ENCODE measurements at regions not wholly inside any gene's neighbourhood (a gene's known extent, or its start where the extent isn't known, plus 50 kb on each side); places are given as distances from the start of the nearest gene placed in this dataset.
"Not testable (repeated sequence)": the region's sequence is repeated elsewhere in the genome, so short reads cannot be mapped to it uniquely, and the experiment has no call there.

DNA sequence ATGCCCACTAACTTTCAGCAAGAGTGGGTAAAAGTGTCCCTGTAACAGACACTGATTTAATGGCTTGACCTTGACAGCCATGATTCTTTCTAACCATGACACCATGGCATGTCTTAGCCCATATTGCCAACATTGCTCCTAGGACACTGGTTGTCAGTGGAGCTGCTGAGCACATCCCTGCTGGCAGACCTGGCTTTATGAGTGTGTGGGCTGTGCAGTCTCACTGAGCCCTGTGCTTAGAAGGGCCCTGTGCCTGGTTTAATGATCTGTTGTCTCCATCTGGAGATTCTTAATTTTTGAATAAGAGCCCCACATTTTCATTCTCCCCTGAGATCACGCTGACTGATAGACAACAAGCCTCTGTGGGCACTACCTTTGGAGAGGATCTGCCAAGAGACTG, 243.1 kb upstream of the KIAA1217 start:
- no peak for DNase-seq

DNA sequence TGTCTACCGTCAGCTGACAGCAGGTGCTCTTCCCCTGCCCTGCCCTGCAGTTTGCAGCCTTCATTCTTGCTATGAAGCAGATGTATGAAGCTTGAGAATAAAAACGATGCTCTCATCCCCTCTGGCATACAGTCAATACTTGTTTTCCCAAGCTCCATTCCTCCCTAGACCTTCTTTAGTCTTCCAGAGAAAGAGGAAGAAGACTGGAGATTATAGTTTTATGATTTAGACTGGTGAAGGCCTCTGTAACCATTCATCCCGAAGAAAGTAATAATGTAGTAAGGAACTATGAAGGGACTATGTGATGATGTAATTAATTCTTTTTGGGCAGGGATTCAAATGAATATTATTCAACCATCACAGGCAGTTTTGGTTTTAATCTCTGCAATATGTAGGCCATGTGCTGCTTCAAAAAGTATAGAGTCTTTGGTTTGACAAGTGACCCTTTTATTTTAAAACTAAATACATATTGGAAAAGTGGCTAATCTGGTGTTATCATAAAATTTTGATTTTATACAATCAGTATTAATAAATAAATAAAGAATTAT, 242.4 kb upstream of the KIAA1217 start:
- no peak for DNase-seq

GRCh38 chr10:23968301-23968700, 240.6 kb upstream of the KIAA1217 start:
- no peak for DNase-seq

DNA sequence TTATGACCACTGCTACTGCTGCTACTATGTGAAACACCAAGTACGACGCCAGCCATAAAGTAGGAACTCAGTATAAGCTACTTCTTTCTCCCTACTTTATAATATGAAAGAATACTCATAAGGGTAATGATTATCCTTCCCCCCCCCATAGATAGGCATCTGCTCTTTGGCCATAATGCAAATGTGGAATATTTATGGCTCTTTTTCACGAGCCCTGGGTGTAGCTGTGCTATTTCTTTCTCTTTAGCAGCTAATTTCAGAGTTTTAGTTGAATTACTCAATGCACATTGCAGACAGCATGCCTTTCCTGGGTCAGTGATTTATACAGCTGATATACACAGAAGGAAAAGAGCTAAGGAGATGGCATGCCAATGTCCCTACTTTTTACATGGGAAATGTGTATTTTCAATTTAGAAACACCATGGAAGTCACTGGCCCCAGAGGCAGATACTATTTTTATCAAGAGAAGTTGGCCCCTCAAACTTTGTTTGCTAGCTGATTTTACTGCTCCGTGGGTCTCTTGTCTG, 234.1 kb upstream of the KIAA1217 start:
- DNase-seq: peak; percentile 52

- DNase-seq: no peak
Observed at GRCh38 chr10:23975431-23975830, 233.5 kb upstream of the KIAA1217 start.

GRCh38 chr10:23976275-23976674, 232.7 kb upstream of the KIAA1217 start:
- DNase-seq: no peak

DNA sequence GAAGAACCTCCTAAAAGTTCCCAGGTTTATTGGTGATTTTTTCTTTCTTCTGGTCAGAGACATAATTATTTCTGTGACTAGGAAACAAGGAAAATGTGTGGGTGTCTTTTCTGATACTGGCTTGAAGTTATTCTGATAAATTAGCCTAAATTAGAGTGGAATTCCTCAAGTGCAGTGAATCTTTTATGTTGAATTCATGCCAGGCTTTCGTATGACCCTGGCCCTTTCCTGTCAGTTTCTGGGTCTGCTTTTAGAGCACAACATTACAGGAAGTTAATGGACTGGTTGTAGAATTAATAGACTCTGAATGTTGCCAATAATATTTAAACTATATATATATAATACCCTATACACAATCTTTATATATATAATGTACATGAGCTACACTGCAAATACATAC, 230.6 kb upstream of the KIAA1217 start:
- DNase-seq: no peak

DNA sequence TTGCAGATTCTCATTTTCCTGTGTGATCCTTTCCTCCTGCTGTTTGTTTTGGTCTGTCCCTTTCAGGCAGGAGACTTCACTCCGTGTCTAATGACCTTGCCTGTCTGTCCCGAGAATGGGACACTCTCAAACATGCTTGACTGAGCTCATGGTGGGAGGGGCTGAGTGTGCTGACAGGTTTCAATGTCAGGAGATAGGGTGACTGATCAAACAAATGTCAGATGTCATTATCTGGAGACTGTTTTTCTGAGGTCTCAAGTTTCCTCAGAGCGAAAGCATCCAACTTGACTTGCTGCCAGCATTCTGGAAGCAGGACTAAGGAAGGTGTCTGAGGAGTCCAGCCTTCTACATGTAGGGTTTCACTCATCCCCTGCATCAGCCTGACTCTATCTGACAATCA, 228.8 kb upstream of the KIAA1217 start:
- DNase-seq: no peak

DNA sequence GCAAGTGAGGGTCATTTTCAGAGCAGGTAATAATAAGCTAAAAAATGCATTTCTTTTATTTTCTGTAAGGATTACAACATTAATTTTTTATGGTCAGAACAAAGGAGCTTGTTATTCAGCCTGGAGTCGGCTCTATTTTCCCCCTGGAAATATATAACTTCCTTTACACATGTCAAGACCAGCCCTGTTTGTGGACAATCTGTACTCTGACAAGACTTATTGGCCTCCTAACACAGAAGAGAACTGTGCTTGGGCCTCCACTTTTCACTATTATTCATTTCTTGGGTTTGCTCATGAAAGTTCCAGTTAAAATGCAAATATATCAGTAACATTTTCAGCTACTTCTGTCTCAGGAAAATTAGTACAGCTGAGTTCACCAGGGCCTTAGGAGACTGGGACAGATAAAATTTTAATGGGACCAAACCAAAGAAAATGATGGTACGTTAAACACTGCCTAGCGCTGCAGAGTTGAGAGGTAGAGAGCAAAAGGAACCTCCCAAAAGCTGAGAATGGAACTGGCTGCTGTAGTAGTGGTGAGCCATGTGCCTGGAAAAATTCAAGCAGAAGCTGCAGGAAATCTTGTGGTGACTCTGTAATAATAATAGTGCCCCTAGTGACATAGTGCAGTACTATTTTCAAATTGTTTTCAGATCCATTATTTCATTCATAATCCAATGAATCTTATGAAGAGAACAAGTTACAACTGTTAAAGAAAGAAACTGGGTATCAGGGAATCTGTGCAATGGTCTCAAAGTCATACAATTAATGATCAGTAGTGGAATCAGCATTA, 227.2 kb upstream of the KIAA1217 start:
- DNase-seq: no peak

- DNase-seq: not testable (repeated sequence)
Observed at GRCh38 chr10:23984405-23984804, 224.5 kb upstream of the KIAA1217 start.

- no peak for DNase-seq
Observed at GRCh38 chr10:23988006-23988405, 220.9 kb upstream of the KIAA1217 start.

- no peak for DNase-seq
Observed at GRCh38 chr10:23994459-23995046, 214.4 kb upstream of the KIAA1217 start.

- no peak for DNase-seq
Observed at GRCh38 chr10:23999445-23999844, 209.5 kb upstream of the KIAA1217 start.

- no peak for DNase-seq
Observed at GRCh38 chr10:24000271-24000813, 208.6 kb upstream of the KIAA1217 start.

GRCh38 chr10:24006741-24007140, 202.2 kb upstream of the KIAA1217 start:
- DNase-seq: no peak

GRCh38 chr10:24007359-24007758, 201.6 kb upstream of the KIAA1217 start:
- DNase-seq: no peak

DNA sequence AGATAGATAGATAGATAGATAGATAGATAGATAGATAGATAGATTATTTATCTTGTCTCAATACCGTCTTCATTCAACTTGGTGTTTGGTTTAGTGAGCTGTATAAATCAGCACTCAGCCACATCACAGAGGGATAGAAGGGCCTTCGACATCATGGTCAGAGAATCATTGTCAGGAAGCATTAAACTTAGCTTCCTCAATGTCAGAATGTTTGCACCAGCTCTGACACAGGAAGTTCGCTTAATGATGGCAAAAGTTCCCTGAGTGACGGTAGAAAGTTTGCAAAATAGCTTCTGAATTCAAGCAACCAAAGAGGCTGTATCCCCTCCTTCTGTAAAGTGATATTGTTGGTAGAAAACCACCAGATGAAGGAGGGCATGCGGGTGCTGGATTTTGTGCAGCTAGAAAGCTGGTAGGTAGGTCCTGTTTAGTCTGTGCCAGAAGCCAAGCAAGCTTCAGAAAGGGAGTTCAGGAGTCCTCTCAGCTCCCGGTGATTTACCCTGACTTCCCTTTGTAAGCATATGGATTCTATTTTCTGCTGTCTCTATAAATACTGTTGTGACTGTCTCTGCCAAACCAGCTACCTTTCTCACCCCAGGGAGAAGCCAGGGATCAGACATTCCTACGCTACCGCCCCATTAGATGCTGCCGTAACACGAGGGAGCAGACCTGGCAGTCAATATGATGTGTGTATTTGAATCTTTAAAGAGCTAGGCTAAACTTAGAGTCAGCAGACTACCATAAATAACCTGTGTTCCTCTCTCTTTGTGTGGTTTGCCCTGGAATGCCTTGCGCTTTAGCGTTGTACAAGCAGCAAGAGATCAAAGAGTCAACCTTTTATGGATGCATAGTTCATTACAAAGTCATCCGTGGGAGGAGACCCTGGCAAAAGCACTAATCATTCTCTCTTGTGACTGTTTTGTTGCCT, 200.5 kb upstream of the KIAA1217 start:
- DNase-seq: peak; percentile 68

DNA sequence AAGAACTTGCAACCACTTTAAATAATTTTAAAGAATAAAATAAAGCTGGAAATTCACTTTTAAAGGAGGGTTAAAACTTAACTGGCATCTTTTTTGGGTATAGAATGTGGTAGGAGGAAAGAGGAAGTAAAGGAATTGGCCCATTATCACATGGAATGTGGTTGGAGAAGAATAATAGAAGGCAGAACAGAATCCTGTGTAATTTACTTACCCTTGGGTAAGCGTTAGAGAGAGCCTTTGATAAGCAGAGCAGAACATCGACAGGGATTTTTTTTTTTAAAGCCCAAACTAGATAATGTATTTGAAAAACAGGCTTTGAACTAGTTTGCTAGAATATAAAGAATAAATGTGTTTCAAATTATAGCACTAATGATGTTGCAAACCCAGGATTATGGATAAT, 199.8 kb upstream of the KIAA1217 start:
- DNase-seq: no peak

- DNase-seq: no peak
Observed at GRCh38 chr10:24009736-24010135, 199.2 kb upstream of the KIAA1217 start.

GRCh38 chr10:24010436-24010970, 198.4 kb upstream of the KIAA1217 start:
- no peak for DNase-seq

- DNase-seq: no peak
Observed at GRCh38 chr10:24012249-24012803, 196.6 kb upstream of the KIAA1217 start.

DNA sequence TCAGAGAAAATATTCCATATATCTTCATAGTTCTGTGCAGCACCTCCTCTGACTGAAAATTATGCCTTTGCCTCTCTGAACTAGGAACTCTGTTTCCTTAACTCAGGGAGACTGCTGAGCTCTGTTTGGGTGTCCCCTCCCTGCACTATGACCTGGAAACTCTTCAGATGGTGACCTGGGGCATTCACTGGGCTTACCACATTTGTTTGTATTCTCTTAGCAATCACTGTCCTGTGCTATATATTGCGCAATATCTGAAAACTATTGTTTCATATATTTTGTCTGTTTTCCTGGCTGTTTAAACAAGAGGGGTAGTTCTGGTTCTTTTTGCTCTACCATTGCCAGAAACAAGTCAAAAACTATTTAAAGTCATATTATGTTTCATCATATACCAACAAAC, 181.8 kb upstream of the KIAA1217 start:
- no peak for DNase-seq

Measured in right kidney (tissue), 1 donor.